ENCODE measurements at regions not wholly inside any gene's neighbourhood (a gene's known extent, or its start where the extent isn't known, plus 50 kb on each side); places are given as distances from the start of the nearest gene placed in this dataset.

GRCh38 chr4:98210281-98210680 is 50.9 kb upstream of the RAP1GDS1 start:
- H3K36me3 ChIP-seq (ENCODE audit: control insufficient read depth in 2 of 2, extremely low read depth in 1 of 2, insufficient read depth in 2 of 2, low read length in 2 of 2), result no peaks in the 10 kb centered on the region
- FAIRE-seq (no peak), DNase-seq (ENCODE audit: low read depth, low spot score) (no peak)
- no peak overlapping the region for H3K27ac ChIP-seq (ENCODE audit: insufficient read depth, low read depth, low read length)
- no peaks in the 10 kb centered on the region for H3K9me3 ChIP-seq (replicated peaks; ENCODE audit: control insufficient read depth, insufficient read depth, low read length)
- dilution Hi-C loops (cut with MboI; ENCODE audit: extremely low pct_ligation_motif_present, low sequenced_read_pairs) (no loop called here), intact Hi-C loops (cut with micrococcal nuclease) (no loop called here)
- H4K20me1 ChIP-seq (replicated peaks; ENCODE audit: control insufficient read depth, extremely low read depth, insufficient read depth, low read length), result no peaks in the 10 kb centered on the region
- peaks cover 0 to 3% of the 10 kb centered on the region in 2 experiments for H3K27me3 ChIP-seq (ENCODE audit: control insufficient read depth in 2 of 2, insufficient read depth in 2 of 2, low read length in 2 of 2)
- no peaks in the 10 kb centered on the region for H3K9me1 ChIP-seq (replicated peaks; ENCODE audit: control insufficient read depth, extremely low read depth, insufficient read depth, low read length)
- TF ChIP-seq POLR2AphosphoS5 (IDR thresholded peaks at IDR 0.05; ENCODE audit: insufficient read depth, low read depth, low read length) (no peak), CTCF (IDR thresholded peaks at IDR 0.05; ENCODE audit: extremely low read depth in 1 of 2, insufficient read depth in 1 of 2, low read depth in 1 of 2, low read length in 2 of 2) (no peak), GATA2 (IDR thresholded peaks at IDR 0.05; ENCODE audit: insufficient read depth, insufficient read length, low read depth, low read length) (no peak), FOS (IDR thresholded peaks at IDR 0.05; ENCODE audit: borderline replicate concordance, insufficient read depth, low read length) (no peak), MYC (IDR thresholded peaks at IDR 0.05; ENCODE audit: low read depth, low read length) (no peak), POLR2A (IDR thresholded peaks at IDR 0.05; ENCODE audit: low read depth, low read length) (no peak), JUN (IDR thresholded peaks at IDR 0.05; ENCODE audit: borderline replicate concordance, insufficient read depth, insufficient read length, low read depth) (no peak), EZH2 (IDR thresholded peaks at IDR 0.05; ENCODE audit: borderline replicate concordance, low read depth, low read length, severe bottlenecking) (no peak)
- TF ChIP-seq, protein P1, sequence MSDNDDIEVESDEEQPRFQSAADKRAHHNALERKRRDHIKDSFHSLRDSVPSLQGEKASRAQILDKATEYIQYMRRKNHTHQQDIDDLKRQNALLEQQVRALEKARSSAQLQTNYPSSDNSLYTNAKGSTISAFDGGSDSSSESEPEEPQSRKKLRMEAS (IDR thresholded peaks at IDR 0.05; ENCODE audit: insufficient read depth, insufficient read length), result no peak
- ChIA-PET CTCF (no interaction called here), POLR2A (no interaction called here)
- no peak overlapping the region for H2AFZ ChIP-seq (ENCODE audit: low read depth, low read length)
- no peak overlapping the region for H3K4me2 ChIP-seq (ENCODE audit: insufficient read depth, low read length)
- no peaks in the 10 kb centered on the region for H3K4me1 ChIP-seq (ENCODE audit: control insufficient read depth, extremely low read depth, insufficient read depth, low read length)
- H3K4me3 ChIP-seq (replicated peaks in 1 of 3; ENCODE audit: insufficient read depth in 1 of 3, low read depth in 1 of 3, low read length in 3 of 3), result no peak overlapping the region
- H3K79me2 ChIP-seq (ENCODE audit: control insufficient read depth, insufficient read depth, low read length), result no peaks in the 10 kb centered on the region
- no TSS peak for BruUV-seq (replicated peaks)
- no peak overlapping the region for H3K9ac ChIP-seq (replicated peaks; ENCODE audit: extremely low read depth, insufficient read depth, low read length)
